Caco-2 (cell line): ENCODE measurements at regions not wholly inside any gene's neighbourhood (a gene's known extent, or its start where the extent isn't known, plus 50 kb on each side); places are given as distances from the start of the nearest gene placed in this dataset.
"Not testable (repeated sequence)": the region's sequence is repeated elsewhere in the genome, so short reads cannot be mapped to it uniquely, and the experiment has no call there.

Experiments used
- BruUV-seq: library from RNA; stranded (reverse); fragments of 400-500 nt; replicated peaks from 2 replicates; lab custom pipeline; 2021; lab: Mats Ljungman, UMichigan
- CTCF ChIA-PET: fragments of 300-600 bp; sonication (Branson Sonifier 250); formaldehyde crosslinking; loops from one replicate; lab custom pipeline; 2022; ENCODE audit warnings: antibody characterized with exemption; lab: Charles Lee
- POLR2A ChIA-PET: fragments of 300-600 bp; sonication (Branson Sonifier 250); formaldehyde crosslinking; loops from one replicate; lab custom pipeline; 2022; ENCODE audit warnings: antibody characterized with exemption; lab: Charles Lee
- DNase-seq, 2 experiments: peaks; one replicate each; pipeline versions ENCODE4 v3.0.0 to v3.0.0-alpha.2; 2020 to 2022
- H3K27me3 ChIP-seq: replicated peaks from 2 replicates; pipeline ENCODE4 v1.6.0; 2011; ENCODE audit warnings: low read length; ENCODE audit not compliant: control insufficient read depth, insufficient read depth
- H3K36me3 ChIP-seq: 2 replicates; pipeline ENCODE4 v1.5.1; 2011; ENCODE audit warnings: low read length; ENCODE audit not compliant: control insufficient read depth, insufficient read depth
- H3K4me1 ChIP-seq: fragments of 250-450 bp; sonication (Bioruptor Pico); 2 replicates; pipeline ENCODE4 v1.5.1; 2020; ENCODE audit warnings: mild to moderate bottlenecking
- H3K4me3 ChIP-seq: 2 replicates; pipeline ENCODE4 v1.5.1; 2011; ENCODE audit warnings: low read depth, mild to moderate bottlenecking, control low read depth, low read length
- H3K9me3 ChIP-seq: fragments of 250-450 bp; sonication (Bioruptor Pico); 2 replicates; pipeline ENCODE4 v1.5.1; 2020; ENCODE audit warnings: mild to moderate bottlenecking, moderate library complexity
- H3K27ac Mint-ChIP-seq: one replicate; pipeline ENCODE4 v1.8.0; 2022; ENCODE audit warnings: mixed read lengths; ENCODE audit not compliant: unreplicated experiment
- H3K27me3 Mint-ChIP-seq: one replicate; pipeline ENCODE4 v1.8.0; 2022; ENCODE audit warnings: mixed read lengths; ENCODE audit not compliant: insufficient read depth, unreplicated experiment
- H3K36me3 Mint-ChIP-seq: one replicate; pipeline ENCODE4 v1.8.0; 2022; ENCODE audit warnings: mild to moderate bottlenecking, mixed read lengths; ENCODE audit not compliant: insufficient read depth, unreplicated experiment
- H3K4me1 Mint-ChIP-seq: one replicate; pipeline ENCODE4 v1.8.0; 2022; ENCODE audit warnings: low read depth, mixed read lengths; ENCODE audit not compliant: unreplicated experiment
- H3K4me3 Mint-ChIP-seq: one replicate; pipeline ENCODE4 v1.8.0; 2022; ENCODE audit warnings: mild to moderate bottlenecking, moderate library complexity, mixed read lengths; ENCODE audit not compliant: unreplicated experiment
- H3K9me3 Mint-ChIP-seq: one replicate; pipeline ENCODE4 v1.8.0; 2022; ENCODE audit warnings: mixed read lengths; ENCODE audit not compliant: unreplicated experiment
- intact Hi-C: fragments of 100-400 bp; cut with micrococcal nuclease; formaldehyde crosslinking; loops from one replicate; pipeline ENCODE4 v1.10.0; 2022; ENCODE audit not compliant: unreplicated experiment
- TF ChIP-seq, protein P1 (sequence below), 2 experiments: fragments of 200-600 bp in 1 of 2; IDR thresholded peaks; 1 replicate in 1 of 2; 2 replicates in 1 of 2; pipeline versions ENCODE4 v1.5.1 to v1.8.0; 2011 to 2022; ENCODE audit warnings: antibody characterized with exemption in 1 of 2, control low read depth in 1 of 2, inconsistent platforms in 1 of 2, low read depth in 1 of 2, low read length in 1 of 2, mild to moderate bottlenecking in 1 of 2, moderate library complexity in 1 of 2; ENCODE audit not compliant: insufficient read depth in 1 of 2, severe bottlenecking in 1 of 2, unreplicated experiment in 1 of 2

DNA sequence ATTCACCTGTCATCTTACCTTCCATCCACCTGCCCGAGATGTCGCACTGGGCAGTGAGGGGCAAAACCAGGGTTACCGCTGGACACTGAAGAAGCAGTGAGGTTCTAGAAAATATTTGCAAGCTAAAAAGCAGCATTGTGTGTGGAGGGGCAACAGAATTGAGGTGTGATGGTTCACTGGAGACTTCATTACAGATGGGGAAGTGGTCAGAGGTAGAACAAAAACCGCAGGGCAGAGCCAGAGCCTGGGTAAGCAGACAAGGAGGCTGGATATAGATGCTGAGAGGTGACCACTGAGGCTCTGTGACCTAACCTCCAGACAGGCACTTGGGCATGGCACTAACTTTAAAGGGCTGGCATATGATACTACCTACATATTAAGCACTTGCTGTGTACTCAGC is 363.9 kb upstream of the PROX1 start:
- intact Hi-C loops: no loop called here
- ChIA-PET CTCF (no interaction called here), POLR2A (no interaction called here)
- Mint-ChIP-seq H3K4me1 (peaks cover 36% of the 10 kb centered on the region), H3K9me3 (peaks cover 18% of the 10 kb centered on the region), H3K36me3 (no peaks in the 10 kb centered on the region), H3K4me3 (no peak overlapping the region), H3K27me3 (no peaks in the 10 kb centered on the region), H3K27ac (peak overlapping the region; percentile 9)
- Histone ChIP-seq H3K36me3 (no peaks in the 10 kb centered on the region), H3K27me3 (no peaks in the 10 kb centered on the region), H3K9me3 (no peaks in the 10 kb centered on the region), H3K4me3 (no peak overlapping the region), H3K4me1 (peaks cover 37% of the 10 kb centered on the region)
- no TSS peak for BruUV-seq
- TF ChIP-seq, protein P1, sequence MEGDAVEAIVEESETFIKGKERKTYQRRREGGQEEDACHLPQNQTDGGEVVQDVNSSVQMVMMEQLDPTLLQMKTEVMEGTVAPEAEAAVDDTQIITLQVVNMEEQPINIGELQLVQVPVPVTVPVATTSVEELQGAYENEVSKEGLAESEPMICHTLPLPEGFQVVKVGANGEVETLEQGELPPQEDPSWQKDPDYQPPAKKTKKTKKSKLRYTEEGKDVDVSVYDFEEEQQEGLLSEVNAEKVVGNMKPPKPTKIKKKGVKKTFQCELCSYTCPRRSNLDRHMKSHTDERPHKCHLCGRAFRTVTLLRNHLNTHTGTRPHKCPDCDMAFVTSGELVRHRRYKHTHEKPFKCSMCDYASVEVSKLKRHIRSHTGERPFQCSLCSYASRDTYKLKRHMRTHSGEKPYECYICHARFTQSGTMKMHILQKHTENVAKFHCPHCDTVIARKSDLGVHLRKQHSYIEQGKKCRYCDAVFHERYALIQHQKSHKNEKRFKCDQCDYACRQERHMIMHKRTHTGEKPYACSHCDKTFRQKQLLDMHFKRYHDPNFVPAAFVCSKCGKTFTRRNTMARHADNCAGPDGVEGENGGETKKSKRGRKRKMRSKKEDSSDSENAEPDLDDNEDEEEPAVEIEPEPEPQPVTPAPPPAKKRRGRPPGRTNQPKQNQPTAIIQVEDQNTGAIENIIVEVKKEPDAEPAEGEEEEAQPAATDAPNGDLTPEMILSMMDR (IDR thresholded peaks at IDR 0.05; ENCODE audit: insufficient read depth in 1 of 2, low read depth in 1 of 2, low read length in 1 of 2, severe bottlenecking in 1 of 2, unreplicated experiment in 1 of 2): no peak
- DNase-seq: no peak

DNA sequence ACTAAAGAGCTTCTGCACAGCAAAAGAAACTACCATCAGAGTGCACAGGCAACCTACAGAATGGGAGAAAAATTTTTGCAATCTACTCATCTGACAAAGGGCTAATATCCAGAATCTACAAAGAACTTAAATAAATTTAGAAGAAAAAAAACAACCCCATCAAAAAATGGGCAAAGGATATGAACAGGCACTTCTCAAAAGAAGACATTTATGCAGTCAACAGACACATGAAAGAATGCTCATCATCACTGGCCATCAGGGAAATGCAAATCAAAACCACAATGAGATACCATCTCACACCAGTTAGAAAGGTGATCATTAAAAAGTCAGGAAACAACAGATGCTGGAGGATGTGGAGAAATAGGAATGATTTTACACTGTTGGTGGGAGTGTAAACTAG is 351.0 kb upstream of the PROX1 start:
- H3K36me3 ChIP-seq, POLR2A ChIA-PET, H3K4me3 Mint-ChIP-seq, H3K4me1 Mint-ChIP-seq, intact Hi-C loops, H3K27me3 ChIP-seq, BruUV-seq, H3K36me3 Mint-ChIP-seq, H3K4me3 ChIP-seq, DNase-seq, H3K27ac Mint-ChIP-seq, H3K9me3 ChIP-seq, CTCF ChIA-PET, H3K4me1 ChIP-seq, H3K27me3 Mint-ChIP-seq: not testable (repeated sequence)
- H3K9me3 Mint-ChIP-seq: peaks cover 45% of the 10 kb centered on the region

DNA sequence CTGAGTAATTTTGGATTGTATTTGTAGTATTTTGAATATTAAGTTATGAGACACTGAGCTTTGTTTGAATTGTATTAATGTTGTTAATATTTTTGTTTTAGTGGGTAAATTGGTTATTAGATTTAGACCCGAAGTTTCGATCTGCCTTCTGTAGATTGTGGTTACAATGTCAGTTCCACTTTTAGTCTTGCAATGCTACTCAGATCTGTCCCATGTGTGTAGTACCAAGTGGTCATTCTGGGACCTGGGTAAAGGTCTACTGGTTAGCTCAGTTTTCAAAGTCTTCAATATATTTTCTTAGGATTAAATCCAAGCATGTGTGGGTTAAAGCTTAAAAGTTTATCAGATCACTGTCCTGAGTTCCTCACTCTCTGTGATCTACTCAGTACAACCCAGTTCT is 346.5 kb upstream of the PROX1 start:
- intact Hi-C loops: no loop called here
- Histone ChIP-seq H3K36me3 (no peaks in the 10 kb centered on the region), H3K9me3 (no peaks in the 10 kb centered on the region), H3K27me3 (no peaks in the 10 kb centered on the region), H3K4me3 (no peak overlapping the region), H3K4me1 (peaks cover 7% of the 10 kb centered on the region)
- TF ChIP-seq, protein P1 (IDR thresholded peaks at IDR 0.05; ENCODE audit: insufficient read depth in 1 of 2, low read depth in 1 of 2, low read length in 1 of 2, severe bottlenecking in 1 of 2, unreplicated experiment in 1 of 2): no peak
- Mint-ChIP-seq H3K36me3 (no peaks in the 10 kb centered on the region), H3K27ac (no peak overlapping the region), H3K4me3 (no peak overlapping the region), H3K4me1 (no peaks in the 10 kb centered on the region), H3K9me3 (peaks cover 12% of the 10 kb centered on the region), H3K27me3 (no peaks in the 10 kb centered on the region)
- no TSS peak for BruUV-seq
- no peak for DNase-seq
- POLR2A ChIA-PET: no interaction called here
- CTCF ChIA-PET: no interaction called here

DNA sequence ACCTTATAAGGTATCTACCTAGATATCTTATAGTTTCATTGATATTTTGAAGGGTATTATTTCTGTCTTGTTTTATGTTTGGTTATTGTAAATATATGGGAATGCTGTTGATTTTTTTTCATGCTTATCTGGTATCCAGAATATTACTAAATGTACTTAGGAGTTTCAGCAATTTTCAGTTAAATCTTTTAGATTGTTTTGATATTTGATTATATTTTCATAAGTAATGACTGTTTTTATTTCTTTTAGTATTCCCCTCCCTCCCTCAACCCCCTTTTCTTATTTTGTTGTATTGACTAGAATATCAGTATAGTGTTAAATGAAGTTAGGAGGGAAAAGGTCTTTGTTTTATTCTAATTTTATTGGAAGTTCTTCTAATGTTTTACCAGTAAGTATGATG is 344.4 kb upstream of the PROX1 start:
- Mint-ChIP-seq H3K27ac (no peak overlapping the region), H3K4me3 (no peak overlapping the region), H3K36me3 (no peaks in the 10 kb centered on the region), H3K4me1 (peaks cover under 1% of the 10 kb centered on the region), H3K27me3 (no peaks in the 10 kb centered on the region), H3K9me3 (peaks cover 14% of the 10 kb centered on the region)
- ChIA-PET POLR2A (no interaction called here), CTCF (no interaction called here)
- peaks cover 9% of the 10 kb centered on the region for H3K4me1 ChIP-seq
- no peak overlapping the region for H3K4me3 ChIP-seq
- no peaks in the 10 kb centered on the region for H3K27me3 ChIP-seq
- intact Hi-C loops: no loop called here
- no peaks in the 10 kb centered on the region for H3K36me3 ChIP-seq
- H3K9me3 ChIP-seq: no peaks in the 10 kb centered on the region
- no TSS peak for BruUV-seq
- TF ChIP-seq, protein P1 (IDR thresholded peaks at IDR 0.05; ENCODE audit: insufficient read depth in 1 of 2, low read depth in 1 of 2, low read length in 1 of 2, severe bottlenecking in 1 of 2, unreplicated experiment in 1 of 2): no peak
- DNase-seq: no peak
